Endothelial cell of hepatic sinusoid (primary cell): ENCODE measurements at regions not wholly inside any gene's neighbourhood (a gene's known extent, or its start where the extent isn't known, plus 50 kb on each side); places are given as distances from the start of the nearest gene placed in this dataset.

Experiments used
- in situ Hi-C: cut with HindIII; loops from 2 replicates; pipeline ENCODE4 v1.10.0; 2017; ENCODE audit warnings: low sequenced_read_pairs

DNA sequence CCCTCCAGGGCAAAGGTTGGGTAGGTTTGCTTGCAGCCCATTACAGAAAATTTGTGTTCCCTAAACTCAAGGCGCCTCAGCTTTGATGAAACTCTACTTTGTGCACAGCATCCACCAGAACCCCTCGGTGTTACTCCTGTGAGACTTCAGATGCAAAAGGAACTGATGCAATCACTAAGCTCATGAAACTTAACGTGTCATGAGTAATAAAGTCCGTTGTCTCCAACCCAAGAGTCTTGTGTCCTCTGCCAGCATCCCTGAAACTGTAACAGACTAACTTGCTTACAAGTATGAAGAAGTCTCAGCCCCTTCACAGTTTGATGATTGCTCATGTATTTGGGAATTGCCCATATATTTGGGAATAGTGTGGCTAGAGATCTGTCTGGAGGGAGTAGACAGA lies 74.8 kb upstream of the MARCHF10 start:
- in situ Hi-C loops, result no loop called here

DNA sequence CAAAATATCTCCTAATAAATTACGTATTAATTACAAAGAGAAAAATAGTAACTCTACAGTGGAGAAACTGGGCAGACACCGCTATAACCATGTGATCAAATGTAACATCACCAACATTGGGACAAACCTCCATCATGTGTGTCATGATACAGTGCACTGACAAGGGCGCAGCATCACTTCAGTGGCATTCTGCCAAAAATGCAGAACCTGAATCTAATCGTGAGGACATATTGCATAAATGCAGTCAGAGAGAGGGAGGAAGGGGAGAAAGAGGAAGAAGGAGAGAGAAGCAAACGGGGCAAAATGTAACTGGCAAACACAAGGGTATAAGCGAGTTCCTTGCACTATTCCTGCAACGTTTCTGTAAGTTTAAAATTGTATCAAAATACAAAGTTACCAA lies 74.2 kb upstream of the MARCHF10 start:
- in situ Hi-C loops, result no loop called here

GRCh38 chr17:62880120-62880519 lies 72.0 kb upstream of the MARCHF10 start:
- in situ Hi-C loops, result no loop called here

DNA sequence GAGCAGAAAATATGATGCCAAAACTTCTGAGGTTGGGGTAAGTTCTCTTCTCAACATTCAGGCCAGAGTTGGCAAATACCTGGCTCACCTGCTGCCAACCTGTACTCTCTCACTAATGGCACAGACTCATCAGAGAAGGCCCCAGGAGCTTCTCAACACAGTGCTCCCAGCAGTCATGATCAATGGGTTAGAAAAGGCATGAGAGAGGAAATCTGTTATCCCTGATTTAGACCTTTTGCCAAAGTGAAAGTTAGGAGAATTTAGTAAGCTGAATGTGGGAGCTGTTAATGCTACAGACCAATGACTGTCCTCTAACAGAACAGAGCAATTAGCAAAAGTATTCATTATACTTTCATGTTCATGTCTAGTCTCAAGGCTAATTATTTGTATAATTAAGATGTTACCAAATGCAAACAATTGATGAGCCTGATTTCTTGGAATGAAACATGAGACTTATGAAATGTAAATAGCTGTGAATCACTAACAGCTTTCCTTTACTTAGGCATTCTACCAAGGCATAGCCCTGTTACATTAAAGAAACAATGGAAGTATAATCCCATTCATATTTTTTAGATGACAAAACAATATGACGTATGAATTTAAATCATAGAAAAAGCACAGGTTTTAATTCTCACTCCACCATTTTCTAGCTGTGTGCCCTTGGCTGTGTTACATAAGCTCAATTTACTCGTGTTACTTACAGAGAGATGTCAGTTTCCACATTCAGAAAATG lies 68.7 kb upstream of the MARCHF10 start:
- in situ Hi-C loops, result no loop called here

GRCh38 chr17:62876063-62876462 lies 67.9 kb upstream of the MARCHF10 start:
- in situ Hi-C loops, result no loop called here

DNA sequence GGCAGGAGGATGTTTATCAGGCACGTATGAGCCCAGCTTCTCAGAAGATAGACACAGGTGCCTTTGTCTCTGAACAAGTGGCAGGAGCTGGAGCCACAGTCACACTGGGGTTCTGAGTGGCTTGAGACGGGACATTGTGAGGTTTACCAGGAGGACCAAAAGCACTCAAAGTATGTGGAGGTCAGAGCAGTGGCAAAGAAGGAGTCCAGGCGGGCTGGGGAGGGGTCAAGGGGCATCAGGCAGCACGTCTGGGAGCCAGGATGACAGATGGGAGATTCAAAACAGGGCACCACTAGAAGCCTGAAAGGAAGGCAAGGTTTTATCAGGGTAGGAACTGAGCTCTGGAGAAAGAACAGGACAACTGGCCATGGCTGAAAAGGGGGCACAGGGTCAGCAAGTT lies 67.2 kb upstream of the MARCHF10 start:
- in situ Hi-C loops, result no loop called here

- in situ Hi-C loops, result no loop called here
Measured at GRCh38 chr17:62871291-62871690, 63.2 kb upstream of the MARCHF10 start.

GRCh38 chr17:62870552-62870971 lies 62.4 kb upstream of the MARCHF10 start:
- in situ Hi-C loops, result no loop called here

DNA sequence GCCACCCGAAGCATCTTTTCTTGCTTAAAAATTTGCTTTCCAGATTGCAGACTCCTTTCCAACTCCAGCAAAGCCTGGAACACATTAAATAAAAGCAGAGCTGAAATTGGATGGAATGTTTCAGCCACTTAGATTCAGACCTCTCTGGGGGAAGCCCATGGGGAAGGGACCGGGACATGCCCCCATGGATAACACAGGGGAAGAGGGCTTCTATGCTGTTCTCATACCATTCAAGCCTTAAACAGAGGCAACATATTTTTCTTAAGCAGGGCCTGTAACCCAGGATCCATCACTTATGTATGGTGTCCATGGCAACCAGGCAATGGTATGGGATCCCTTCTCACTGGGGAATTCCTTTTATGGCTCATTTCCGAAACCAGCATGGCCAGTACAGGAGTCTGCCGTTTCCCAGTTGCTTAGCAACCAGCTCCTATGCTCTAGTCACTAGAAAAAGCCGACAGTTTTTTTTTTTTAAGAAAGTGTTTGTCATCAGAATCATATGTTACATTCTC lies 62.0 kb upstream of the MARCHF10 start:
- in situ Hi-C loops, result no loop called here

GRCh38 chr17:62868723-62869122 lies 60.6 kb upstream of the MARCHF10 start:
- in situ Hi-C loops, result no loop called here

- in situ Hi-C loops, result no loop called here
Measured at GRCh38 chr17:62868008-62868407, 59.9 kb upstream of the MARCHF10 start.

DNA sequence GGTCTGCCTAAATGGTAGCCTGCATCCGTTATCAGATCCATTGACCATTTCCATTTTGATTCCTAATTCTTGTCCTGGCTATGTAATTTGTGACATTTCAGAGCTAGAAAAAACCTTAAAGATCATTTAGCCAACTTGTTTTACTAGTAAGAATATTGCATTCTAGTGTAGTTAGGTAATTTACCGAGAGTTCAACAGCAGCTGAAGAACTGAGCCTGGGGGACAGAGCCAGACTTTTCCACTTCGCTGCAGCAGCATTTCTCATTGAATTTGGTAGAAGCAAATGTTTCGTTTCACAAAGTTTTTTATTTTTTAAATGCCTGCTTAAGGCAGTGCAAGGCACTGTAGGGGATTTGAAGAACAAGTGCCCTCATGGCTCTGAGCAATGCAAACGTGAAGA lies 59.2 kb upstream of the MARCHF10 start:
- in situ Hi-C loops, result no loop called here

DNA sequence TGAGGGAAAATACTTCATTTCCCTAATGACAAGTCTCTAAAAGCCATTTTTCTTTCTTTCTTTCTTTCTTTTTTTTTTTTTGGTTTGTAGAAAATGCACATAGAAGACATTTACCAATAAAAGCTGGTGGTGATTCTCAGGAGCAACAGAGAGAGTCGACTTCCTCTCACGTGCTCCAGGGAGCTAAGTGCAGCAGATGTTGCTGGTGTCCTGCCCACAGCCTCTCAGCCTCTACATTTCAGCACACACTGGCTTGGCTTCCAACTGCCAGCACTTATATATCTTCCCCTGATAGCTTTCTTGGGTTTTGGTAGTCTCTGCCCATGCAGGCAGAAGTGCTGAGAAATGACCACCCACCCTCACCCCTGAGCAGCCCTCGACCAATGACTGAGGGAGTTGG lies 58.4 kb upstream of the MARCHF10 start:
- in situ Hi-C loops, result no loop called here

GRCh38 chr17:62865586-62865985 lies 57.5 kb upstream of the MARCHF10 start:
- in situ Hi-C loops, result no loop called here

GRCh38 chr17:62862251-62862650 lies 54.1 kb upstream of the MARCHF10 start:
- in situ Hi-C loops, result no loop called here

DNA sequence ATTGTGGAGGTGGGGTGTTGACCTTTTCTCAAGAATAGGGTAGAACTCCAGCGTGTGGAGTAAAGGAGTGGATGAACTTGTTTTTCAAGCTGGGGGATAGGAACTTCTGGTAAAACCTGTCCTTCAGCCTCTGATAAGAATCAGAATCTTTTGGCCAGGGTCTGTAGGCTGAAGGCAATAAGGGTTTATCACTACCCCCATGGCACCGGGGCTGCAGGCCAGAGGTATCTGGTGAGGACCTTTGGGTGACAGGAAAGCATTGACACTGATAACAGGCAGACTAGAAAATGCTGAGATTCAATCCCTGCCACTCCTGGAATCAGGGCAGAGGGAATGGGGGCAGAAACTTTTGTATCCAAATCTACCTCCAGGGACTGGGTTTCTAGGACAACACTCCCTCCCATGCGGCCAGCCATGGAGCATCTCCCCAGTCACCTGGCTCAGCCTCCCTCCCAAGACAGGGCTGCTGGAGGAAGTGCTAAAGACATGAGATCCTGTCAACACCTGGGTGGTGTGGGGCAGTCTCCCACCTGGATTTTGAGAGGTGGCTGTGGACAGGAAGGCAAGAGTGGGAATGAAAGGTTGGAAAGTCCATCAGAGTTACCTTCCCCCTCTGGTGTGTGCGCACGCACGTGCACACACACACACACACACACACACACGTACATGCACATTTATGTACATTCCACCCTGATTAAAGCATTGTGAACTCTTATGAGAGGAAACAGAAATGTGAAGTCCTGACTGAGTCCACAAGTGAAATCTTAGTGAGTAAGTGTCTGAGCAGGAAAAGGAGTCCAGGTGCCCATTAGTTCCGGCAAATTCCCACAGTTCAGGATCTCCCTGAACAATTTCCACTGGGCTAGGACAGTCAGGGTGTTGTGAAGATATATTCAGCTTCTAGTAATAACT lies 53.1 kb upstream of the MARCHF10 start:
- in situ Hi-C loops, result no loop called here

- in situ Hi-C loops, result loop anchor here (5.0 kb wide), 1 partner anchor 78 kb away; no protein-coding TSS in a partner anchor
Measured at GRCh38 chr17:62859146-62859545, 51.0 kb upstream of the MARCHF10 start.
